ENCODE measurements at regions not wholly inside any gene's neighbourhood (a gene's known extent, or its start where the extent isn't known, plus 50 kb on each side); places are given as distances from the start of the nearest gene placed in this dataset.

DNA sequence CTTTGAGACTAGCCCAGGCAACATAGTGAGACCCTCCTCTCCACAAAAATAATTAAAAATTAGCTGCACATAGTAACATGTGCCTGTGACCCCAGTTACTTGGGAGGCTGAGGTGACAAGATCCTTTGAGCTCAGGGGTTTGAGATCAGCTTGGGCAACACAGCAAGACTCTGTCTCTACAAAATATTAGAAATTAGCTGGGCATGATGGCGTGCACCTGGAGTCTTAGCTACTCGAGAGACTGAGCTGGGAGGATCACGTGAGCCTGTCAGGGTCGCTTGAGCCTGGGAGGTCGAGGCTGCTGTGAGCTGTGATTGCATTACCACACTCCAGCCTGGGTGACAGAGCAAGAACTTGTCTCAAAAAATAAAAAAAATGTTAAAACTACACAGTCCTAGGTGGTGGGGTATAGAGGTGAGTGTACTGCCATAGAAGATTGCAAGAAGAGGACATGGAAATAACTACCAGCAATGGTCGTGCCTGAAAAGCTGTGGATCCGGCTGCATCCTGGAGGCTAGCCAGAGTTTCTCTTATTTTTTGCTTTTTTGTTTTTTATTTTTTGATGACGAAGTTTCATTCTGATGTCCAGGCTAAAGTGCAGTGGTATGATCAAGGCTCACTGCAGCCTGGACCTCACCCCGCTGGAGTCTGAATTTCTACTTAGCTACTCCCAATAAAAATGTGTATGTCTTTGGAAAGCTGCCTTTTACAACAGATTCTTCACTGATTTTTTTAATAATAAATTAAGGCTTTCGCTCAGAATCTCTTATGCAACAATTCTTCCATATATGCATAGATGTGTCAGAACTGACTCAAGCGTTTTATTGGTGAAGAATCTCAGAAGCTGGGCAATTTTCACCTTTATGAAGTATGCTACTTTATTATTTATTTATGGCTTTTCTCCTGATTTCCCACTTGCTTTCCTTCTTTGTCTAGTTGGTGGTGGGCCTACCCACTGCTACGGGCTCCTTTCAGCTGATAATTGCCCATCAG is 393.8 kb downstream of the TSHZ3 start:
- TF ChIP-seq ZNF565 (CRISPR knock-in tag; conservative IDR thresholded peaks at IDR 0.05; ENCODE audit: low read depth) (no peak), ARNTL (CRISPR knock-in tag; IDR thresholded peaks at IDR 0.05; ENCODE audit: borderline replicate concordance, low read depth) (no peak), RARB (CRISPR knock-in tag; IDR thresholded peaks at IDR 0.05) (no peak), ZFP3 (CRISPR knock-in tag; IDR thresholded peaks at IDR 0.05) (no peak), OSR1 (CRISPR knock-in tag; IDR thresholded peaks at IDR 0.05) (no peak), ZC3H10 (CRISPR knock-in tag; IDR thresholded peaks at IDR 0.05) (no peak), TOX (CRISPR knock-in tag; IDR thresholded peaks at IDR 0.05; ENCODE audit: borderline replicate concordance) (no peak)
- TF ChIP-seq, protein P1, sequence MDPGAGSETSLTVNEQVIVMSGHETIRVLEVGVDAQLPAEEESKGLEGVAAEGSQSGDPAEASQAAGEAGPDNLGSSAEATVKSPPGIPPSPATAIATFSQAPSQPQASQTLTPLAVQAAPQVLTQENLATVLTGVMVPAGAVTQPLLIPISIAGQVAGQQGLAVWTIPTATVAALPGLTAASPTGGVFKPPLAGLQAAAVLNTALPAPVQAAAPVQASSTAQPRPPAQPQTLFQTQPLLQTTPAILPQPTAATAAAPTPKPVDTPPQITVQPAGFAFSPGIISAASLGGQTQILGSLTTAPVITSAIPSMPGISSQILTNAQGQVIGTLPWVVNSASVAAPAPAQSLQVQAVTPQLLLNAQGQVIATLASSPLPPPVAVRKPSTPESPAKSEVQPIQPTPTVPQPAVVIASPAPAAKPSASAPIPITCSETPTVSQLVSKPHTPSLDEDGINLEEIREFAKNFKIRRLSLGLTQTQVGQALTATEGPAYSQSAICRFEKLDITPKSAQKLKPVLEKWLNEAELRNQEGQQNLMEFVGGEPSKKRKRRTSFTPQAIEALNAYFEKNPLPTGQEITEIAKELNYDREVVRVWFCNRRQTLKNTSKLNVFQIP (CRISPR knock-in tag; IDR thresholded peaks at IDR 0.05; ENCODE audit: borderline replicate concordance, low read depth): no peak
- TF ChIP-seq, protein P2, sequence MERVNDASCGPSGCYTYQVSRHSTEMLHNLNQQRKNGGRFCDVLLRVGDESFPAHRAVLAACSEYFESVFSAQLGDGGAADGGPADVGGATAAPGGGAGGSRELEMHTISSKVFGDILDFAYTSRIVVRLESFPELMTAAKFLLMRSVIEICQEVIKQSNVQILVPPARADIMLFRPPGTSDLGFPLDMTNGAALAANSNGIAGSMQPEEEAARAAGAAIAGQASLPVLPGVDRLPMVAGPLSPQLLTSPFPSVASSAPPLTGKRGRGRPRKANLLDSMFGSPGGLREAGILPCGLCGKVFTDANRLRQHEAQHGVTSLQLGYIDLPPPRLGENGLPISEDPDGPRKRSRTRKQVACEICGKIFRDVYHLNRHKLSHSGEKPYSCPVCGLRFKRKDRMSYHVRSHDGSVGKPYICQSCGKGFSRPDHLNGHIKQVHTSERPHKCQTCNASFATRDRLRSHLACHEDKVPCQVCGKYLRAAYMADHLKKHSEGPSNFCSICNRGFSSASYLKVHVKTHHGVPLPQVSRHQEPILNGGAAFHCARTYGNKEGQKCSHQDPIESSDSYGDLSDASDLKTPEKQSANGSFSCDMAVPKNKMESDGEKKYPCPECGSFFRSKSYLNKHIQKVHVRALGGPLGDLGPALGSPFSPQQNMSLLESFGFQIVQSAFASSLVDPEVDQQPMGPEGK (CRISPR knock-in tag; IDR thresholded peaks at IDR 0.05; ENCODE audit: borderline replicate concordance): no peak
- TF ChIP-seq, protein P3, sequence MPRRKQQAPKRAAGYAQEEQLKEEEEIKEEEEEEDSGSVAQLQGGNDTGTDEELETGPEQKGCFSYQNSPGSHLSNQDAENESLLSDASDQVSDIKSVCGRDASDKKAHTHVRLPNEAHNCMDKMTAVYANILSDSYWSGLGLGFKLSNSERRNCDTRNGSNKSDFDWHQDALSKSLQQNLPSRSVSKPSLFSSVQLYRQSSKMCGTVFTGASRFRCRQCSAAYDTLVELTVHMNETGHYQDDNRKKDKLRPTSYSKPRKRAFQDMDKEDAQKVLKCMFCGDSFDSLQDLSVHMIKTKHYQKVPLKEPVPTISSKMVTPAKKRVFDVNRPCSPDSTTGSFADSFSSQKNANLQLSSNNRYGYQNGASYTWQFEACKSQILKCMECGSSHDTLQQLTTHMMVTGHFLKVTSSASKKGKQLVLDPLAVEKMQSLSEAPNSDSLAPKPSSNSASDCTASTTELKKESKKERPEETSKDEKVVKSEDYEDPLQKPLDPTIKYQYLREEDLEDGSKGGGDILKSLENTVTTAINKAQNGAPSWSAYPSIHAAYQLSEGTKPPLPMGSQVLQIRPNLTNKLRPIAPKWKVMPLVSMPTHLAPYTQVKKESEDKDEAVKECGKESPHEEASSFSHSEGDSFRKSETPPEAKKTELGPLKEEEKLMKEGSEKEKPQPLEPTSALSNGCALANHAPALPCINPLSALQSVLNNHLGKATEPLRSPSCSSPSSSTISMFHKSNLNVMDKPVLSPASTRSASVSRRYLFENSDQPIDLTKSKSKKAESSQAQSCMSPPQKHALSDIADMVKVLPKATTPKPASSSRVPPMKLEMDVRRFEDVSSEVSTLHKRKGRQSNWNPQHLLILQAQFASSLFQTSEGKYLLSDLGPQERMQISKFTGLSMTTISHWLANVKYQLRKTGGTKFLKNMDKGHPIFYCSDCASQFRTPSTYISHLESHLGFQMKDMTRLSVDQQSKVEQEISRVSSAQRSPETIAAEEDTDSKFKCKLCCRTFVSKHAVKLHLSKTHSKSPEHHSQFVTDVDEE (CRISPR knock-in tag; IDR thresholded peaks at IDR 0.05): no peak

Data from SK-N-SH treated with all-trans-retinoic acid at 6 μM for 48 hours (cell line).